Tibial artery (tissue), 4 donors: ENCODE measurements at regions not wholly inside any gene's neighbourhood (a gene's known extent, or its start where the extent isn't known, plus 50 kb on each side); places are given as distances from the start of the nearest gene placed in this dataset.

Source experiments
- DNase-seq, 2 donors: peaks; one replicate each; pipeline ENCODE4 v3.0.0-alpha.2; 2019
- H3K27ac ChIP-seq, 2 donors: fragments of 200-600 bp; sonication (generic) in 1 of 2; 1 replicate in 1 of 2; 2 replicates in 1 of 2; pipeline ENCODE4 v1.5.1; 2018 to 2019; ENCODE audit warnings: mild to moderate bottlenecking in 1 of 2
- H3K27me3 ChIP-seq, 2 donors: fragments of 200-600 bp; sonication (generic) in 1 of 2; one replicate each; pipeline versions ENCODE4 v1.5.1 to v1.6.0; 2016 to 2019
- H3K36me3 ChIP-seq, 3 donors: fragments of 200-600 bp; sonication (generic) in 2 of 3; one replicate each; pipeline ENCODE4 v1.5.1; 2016 to 2019; ENCODE audit warnings: mild to moderate bottlenecking in 2 of 3
- H3K4me1 ChIP-seq, 4 donors: fragments of 200-600 bp; sonication (generic) in 2 of 4; 1 replicate in 3 of 4; 2 replicates in 1 of 4; pipeline ENCODE4 v1.5.1; 2016 to 2019
- H3K4me3 ChIP-seq, 2 donors: fragments of 200-600 bp; sonication (generic) in 1 of 2; 1 replicate in 1 of 2; 2 replicates in 1 of 2; pipeline ENCODE4 v1.5.1; 2018 to 2019; ENCODE audit warnings: mild to moderate bottlenecking in 2 of 2
- H3K9me3 ChIP-seq, 3 donors: fragments of 200-600 bp; sonication (generic) in 1 of 3; one replicate each; pipeline ENCODE4 v1.5.1; 2016 to 2019
- intact Hi-C: fragments of 100-400 bp; cut with DNase I; formaldehyde crosslinking; loops from one replicate; pipeline ENCODE4 v1.15.0; 2023; ENCODE audit warnings: low total_unique reads
- TF ChIP-seq, protein P1 (sequence below), 2 experiments: fragments of 200-600 bp in 1 of 2; fragments of 450-650 bp in 1 of 2; IDR thresholded peaks; one replicate each; pipeline ENCODE4 v1.5.1; 2017 to 2019; ENCODE audit warnings: antibody characterized with exemption in 2 of 2, mild to moderate bottlenecking in 1 of 2, moderate library complexity in 1 of 2

DNA sequence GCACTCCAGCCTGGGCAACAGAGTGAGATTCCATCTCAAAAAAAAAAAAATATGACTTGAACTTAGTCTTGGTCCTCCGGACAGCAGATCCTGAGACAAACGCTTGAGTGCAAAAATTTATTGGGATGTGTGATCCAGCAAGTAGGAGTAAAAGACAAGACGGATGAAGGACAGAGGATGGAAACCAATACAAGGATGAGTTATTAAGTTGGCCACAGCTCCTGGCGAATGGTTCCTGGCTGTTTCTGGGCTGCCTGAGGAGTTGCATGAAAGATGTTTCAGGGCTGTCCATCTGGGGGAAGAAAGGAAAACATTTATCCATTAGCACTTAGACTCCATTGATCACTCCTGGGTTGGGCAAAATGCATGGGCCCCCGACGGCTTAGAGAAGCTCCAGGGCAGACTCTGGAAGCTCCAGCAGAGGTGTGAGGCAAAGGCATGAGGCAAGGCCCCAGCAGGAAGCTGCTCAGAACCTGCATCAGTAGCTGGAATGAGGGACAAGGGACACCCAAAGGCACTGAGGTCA is 98.3 kb upstream of the ZNF438 start:
- no peak for DNase-seq
- intact Hi-C loops, result loop anchor here (10.0 kb wide), 1 partner anchor 55 kb away; no protein-coding TSS in a partner anchor
- no peak overlapping the region for H3K4me3 ChIP-seq
- TF ChIP-seq, protein P1, sequence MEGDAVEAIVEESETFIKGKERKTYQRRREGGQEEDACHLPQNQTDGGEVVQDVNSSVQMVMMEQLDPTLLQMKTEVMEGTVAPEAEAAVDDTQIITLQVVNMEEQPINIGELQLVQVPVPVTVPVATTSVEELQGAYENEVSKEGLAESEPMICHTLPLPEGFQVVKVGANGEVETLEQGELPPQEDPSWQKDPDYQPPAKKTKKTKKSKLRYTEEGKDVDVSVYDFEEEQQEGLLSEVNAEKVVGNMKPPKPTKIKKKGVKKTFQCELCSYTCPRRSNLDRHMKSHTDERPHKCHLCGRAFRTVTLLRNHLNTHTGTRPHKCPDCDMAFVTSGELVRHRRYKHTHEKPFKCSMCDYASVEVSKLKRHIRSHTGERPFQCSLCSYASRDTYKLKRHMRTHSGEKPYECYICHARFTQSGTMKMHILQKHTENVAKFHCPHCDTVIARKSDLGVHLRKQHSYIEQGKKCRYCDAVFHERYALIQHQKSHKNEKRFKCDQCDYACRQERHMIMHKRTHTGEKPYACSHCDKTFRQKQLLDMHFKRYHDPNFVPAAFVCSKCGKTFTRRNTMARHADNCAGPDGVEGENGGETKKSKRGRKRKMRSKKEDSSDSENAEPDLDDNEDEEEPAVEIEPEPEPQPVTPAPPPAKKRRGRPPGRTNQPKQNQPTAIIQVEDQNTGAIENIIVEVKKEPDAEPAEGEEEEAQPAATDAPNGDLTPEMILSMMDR (IDR thresholded peaks at IDR 0.05), result no peak
- H3K36me3 ChIP-seq, result no peaks in the 10 kb centered on the region
- H3K9me3 ChIP-seq, result no peaks in the 10 kb centered on the region
- H3K27ac ChIP-seq, result peak overlapping the region; percentile 17 to 68
- H3K27me3 ChIP-seq, result no peaks in the 10 kb centered on the region
- H3K4me1 ChIP-seq, result peaks cover 0 to 39% (median 20%) of the 10 kb centered on the region in 4 donors

DNA sequence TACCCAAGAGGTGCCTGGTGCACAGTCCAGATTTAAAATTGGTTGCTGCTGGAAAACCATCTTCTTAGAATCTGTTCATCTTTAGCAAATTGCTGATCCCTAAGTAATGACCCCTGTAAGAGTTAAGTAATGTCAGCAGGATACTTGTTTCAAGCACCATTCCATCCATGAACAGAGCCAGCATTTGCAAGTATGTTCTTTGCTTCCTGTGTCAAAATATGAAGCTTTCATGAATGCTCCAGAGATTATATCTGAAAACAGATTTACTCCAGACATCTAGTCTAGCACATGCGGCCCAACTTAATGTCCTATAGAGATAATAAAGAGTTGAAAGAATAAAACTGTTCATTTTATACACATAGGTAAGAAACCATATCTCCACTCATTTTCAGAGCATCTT is 98.7 kb upstream of the ZNF438 start:
- Histone ChIP-seq H3K9me3 (no peaks in the 10 kb centered on the region), H3K27ac (peak overlapping the region; percentile 17 to 68), H3K36me3 (no peaks in the 10 kb centered on the region), H3K4me3 (no peak overlapping the region), H3K27me3 (no peaks in the 10 kb centered on the region), H3K4me1 (peaks cover 0 to 40% (median 21%) of the 10 kb centered on the region in 4 donors)
- intact Hi-C loops, result no loop called here
- TF ChIP-seq, protein P1 (IDR thresholded peaks at IDR 0.05), result no peak
- DNase-seq, result no peak

DNA sequence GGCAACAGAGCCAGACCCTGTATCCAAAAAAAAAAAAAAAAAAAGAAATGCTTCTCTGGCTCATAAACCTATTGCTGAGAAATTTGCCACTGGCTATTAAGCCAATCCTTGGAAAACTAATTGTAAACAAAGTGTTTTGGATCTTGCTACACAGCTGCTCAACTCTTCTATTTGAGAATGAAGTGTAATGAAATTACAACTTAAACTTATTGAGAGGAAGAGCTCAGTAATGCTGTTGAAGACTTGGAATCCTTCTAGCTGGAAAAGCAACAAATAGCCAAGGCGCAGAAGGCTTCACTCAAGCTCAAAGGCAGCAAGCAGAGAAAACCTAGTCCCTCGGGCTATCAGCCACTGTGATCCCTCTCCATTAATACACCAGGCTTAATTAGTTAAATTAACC is 99.6 kb upstream of the ZNF438 start:
- H3K27me3 ChIP-seq, result no peaks in the 10 kb centered on the region
- intact Hi-C loops, result no loop called here
- peaks cover 0 to 40% (median 21%) of the 10 kb centered on the region in 4 donors for H3K4me1 ChIP-seq
- H3K4me3 ChIP-seq, result no peak overlapping the region
- peak overlapping the region in 1 of 2 donors; percentile 68 for H3K27ac ChIP-seq
- no peaks in the 10 kb centered on the region for H3K36me3 ChIP-seq
- TF ChIP-seq, protein P1 (IDR thresholded peaks at IDR 0.05), result no peak
- no peaks in the 10 kb centered on the region for H3K9me3 ChIP-seq
- no peak for DNase-seq

DNA sequence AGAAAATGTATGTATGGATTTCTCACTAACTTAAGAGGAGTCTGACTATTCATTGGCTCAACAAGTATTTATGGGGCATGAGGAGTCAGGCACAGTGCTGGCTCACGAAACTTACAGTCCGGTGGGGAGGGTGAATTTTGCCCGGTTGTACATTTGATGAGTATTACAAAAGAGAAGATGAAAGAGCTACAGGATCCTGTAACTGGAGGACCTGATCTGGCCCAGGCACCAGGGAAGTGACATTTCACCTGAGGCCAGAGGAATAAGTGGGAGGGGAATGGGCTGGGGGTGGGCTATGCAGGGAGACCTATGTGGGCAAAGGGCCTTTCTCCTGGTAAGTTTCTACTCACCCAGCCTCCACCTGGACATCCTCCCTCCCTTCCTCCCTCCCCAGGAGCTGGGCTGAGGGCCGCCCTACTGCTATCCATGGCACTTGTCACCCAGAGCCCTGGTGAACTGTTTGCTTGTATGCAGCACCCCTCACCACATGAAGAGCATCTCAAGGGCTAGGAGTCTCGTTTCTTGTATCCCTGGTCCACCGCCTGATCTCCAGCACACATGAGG is 101.1 kb upstream of the ZNF438 start:
- H3K9me3 ChIP-seq, result no peaks in the 10 kb centered on the region
- H3K36me3 ChIP-seq, result no peaks in the 10 kb centered on the region
- intact Hi-C loops, result no loop called here
- TF ChIP-seq, protein P1 (IDR thresholded peaks at IDR 0.05), result no peak
- peak overlapping the region; percentile 89 to 92 for H3K27ac ChIP-seq
- no peak overlapping the region for H3K4me3 ChIP-seq
- peaks cover 0 to 40% (median 21%) of the 10 kb centered on the region in 4 donors for H3K4me1 ChIP-seq
- no peaks in the 10 kb centered on the region for H3K27me3 ChIP-seq
- no peak for DNase-seq

DNA sequence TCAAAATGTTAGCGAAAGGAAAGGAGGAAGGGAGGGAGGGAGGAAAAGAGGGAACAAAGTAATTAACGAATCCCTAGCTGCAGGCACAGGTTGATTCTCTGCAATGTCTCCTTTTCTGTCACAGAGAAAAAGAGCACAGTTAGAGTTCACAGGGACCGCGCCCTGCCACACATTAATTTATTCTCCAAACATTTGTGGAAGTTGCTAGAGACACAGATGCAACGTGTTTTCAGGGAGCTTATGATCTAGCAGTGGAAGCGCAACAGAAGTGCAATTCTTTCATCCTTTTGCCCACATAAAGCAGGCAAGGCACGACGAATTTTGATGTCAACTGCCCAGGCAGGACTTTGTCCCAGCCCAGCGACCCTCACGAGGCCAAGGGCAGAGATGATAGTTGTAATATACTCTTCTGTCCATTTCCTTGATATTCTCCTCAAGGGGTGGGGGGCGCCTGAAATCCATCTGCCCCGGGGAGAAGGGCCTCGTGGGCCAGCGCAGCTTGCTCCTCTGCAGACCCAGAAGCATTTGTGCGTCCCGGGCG is 101.7 kb upstream of the ZNF438 start:
- no peak for DNase-seq
- intact Hi-C loops, result no loop called here

More for the DNA sequence above, 101.7 kb upstream of the ZNF438 start:
- TF ChIP-seq, protein P1 (IDR thresholded peaks at IDR 0.05), result no peak
- Histone ChIP-seq H3K4me3 (peak overlapping the region; percentile 54 to 55), H3K36me3 (no peaks in the 10 kb centered on the region), H3K4me1 (peaks cover 0 to 39% (median 21%) of the 10 kb centered on the region in 4 donors), H3K9me3 (no peaks in the 10 kb centered on the region), H3K27ac (peak overlapping the region; percentile 89 to 92), H3K27me3 (no peaks in the 10 kb centered on the region)
